NB4 (cell line): ENCODE measurements at regions not wholly inside any gene's neighbourhood (a gene's known extent, or its start where the extent isn't known, plus 50 kb on each side); places are given as distances from the start of the nearest gene placed in this dataset.

Source experiments
- MYC ChIP-seq: IDR thresholded peaks from 2 replicates; pipeline ENCODE4 v1.6.1; 2011; ENCODE audit warnings: low read depth, low read length
- POLR2A ChIP-seq: IDR thresholded peaks from 2 replicates; pipeline ENCODE4 v1.6.1; 2011; ENCODE audit warnings: mild to moderate bottlenecking; ENCODE audit not compliant: insufficient read length; ENCODE audit errors: extremely low read depth
- TF ChIP-seq, protein P1 (sequence below): IDR thresholded peaks from one replicate; pipeline ENCODE4 v1.5.1; 2012; ENCODE audit warnings: low read depth, low read length
- TF ChIP-seq, protein P2 (sequence below): IDR thresholded peaks from 2 replicates; pipeline ENCODE4 v1.6.1; 2011; ENCODE audit warnings: low read depth, low read length

DNA sequence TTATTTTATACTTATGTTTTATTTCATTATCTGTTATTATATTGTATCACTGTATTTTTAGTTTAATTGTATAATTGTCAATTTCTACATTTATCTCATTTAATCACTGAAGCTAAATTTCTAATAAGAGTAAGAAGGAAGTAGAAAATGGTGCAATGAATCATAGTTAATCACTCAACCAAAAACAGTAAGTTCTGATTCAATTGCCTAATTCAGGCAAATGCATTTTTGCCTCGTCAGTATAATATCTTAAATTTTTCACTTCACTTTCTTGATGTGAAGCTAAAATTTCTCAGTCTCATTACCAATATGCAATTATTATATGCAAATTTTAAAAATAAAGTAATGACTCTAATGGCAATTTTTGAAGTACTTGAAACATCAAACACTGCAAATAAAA is 340.5 kb upstream of the USP15 start:
- TF ChIP-seq, protein P1, sequence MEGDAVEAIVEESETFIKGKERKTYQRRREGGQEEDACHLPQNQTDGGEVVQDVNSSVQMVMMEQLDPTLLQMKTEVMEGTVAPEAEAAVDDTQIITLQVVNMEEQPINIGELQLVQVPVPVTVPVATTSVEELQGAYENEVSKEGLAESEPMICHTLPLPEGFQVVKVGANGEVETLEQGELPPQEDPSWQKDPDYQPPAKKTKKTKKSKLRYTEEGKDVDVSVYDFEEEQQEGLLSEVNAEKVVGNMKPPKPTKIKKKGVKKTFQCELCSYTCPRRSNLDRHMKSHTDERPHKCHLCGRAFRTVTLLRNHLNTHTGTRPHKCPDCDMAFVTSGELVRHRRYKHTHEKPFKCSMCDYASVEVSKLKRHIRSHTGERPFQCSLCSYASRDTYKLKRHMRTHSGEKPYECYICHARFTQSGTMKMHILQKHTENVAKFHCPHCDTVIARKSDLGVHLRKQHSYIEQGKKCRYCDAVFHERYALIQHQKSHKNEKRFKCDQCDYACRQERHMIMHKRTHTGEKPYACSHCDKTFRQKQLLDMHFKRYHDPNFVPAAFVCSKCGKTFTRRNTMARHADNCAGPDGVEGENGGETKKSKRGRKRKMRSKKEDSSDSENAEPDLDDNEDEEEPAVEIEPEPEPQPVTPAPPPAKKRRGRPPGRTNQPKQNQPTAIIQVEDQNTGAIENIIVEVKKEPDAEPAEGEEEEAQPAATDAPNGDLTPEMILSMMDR = no peak
- TF ChIP-seq POLR2A (no peak), MYC (no peak)
- TF ChIP-seq, protein P2, sequence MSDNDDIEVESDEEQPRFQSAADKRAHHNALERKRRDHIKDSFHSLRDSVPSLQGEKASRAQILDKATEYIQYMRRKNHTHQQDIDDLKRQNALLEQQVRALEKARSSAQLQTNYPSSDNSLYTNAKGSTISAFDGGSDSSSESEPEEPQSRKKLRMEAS = no peak
